ENCODE measurements at regions not wholly inside any gene's neighbourhood (a gene's known extent, or its start where the extent isn't known, plus 50 kb on each side); places are given as distances from the start of the nearest gene placed in this dataset.

GRCh38 chr9:93894691-93895079 is 60.5 kb downstream of the BARX1 start:
- POLR2A ChIA-PET (ENCODE audit: low non-redundant PET) = no interaction called here
- intact Hi-C loops (cut with micrococcal nuclease; ENCODE audit: unreplicated experiment) = no loop called here
- TF ChIP-seq, protein P1, sequence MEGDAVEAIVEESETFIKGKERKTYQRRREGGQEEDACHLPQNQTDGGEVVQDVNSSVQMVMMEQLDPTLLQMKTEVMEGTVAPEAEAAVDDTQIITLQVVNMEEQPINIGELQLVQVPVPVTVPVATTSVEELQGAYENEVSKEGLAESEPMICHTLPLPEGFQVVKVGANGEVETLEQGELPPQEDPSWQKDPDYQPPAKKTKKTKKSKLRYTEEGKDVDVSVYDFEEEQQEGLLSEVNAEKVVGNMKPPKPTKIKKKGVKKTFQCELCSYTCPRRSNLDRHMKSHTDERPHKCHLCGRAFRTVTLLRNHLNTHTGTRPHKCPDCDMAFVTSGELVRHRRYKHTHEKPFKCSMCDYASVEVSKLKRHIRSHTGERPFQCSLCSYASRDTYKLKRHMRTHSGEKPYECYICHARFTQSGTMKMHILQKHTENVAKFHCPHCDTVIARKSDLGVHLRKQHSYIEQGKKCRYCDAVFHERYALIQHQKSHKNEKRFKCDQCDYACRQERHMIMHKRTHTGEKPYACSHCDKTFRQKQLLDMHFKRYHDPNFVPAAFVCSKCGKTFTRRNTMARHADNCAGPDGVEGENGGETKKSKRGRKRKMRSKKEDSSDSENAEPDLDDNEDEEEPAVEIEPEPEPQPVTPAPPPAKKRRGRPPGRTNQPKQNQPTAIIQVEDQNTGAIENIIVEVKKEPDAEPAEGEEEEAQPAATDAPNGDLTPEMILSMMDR (conservative IDR thresholded peaks at IDR 0.05; ENCODE audit: low read depth, low read length) = no peak
- TF ChIP-seq EZH2 (IDR thresholded peaks at IDR 0.05; ENCODE audit: borderline replicate concordance, low read depth, low read length, poor library complexity, severe bottlenecking) = no peak
- DNase-seq (ENCODE audit: low spot score) = no peak
- no peaks in the 10 kb centered on the region for H3K36me3 ChIP-seq (ENCODE audit: insufficient read depth, low read length, poor library complexity, severe bottlenecking)
- no peaks in the 10 kb centered on the region for H3K27me3 ChIP-seq (replicated peaks; ENCODE audit: insufficient read depth, low read depth, low read length, poor library complexity)
- H3K4me3 ChIP-seq (ENCODE audit: low read depth, low read length, poor library complexity, severe bottlenecking) = no peak overlapping the region
- no peak overlapping the region for H3K27ac ChIP-seq (ENCODE audit: low read depth, low read length, poor library complexity, severe bottlenecking)
- CTCF ChIA-PET = no interaction called here
- no TSS peak for BruUV-seq (replicated peaks)
- H3K4me1 ChIP-seq (ENCODE audit: insufficient read depth, low read length, poor library complexity, severe bottlenecking) = no peaks in the 10 kb centered on the region
- H3K9me3 ChIP-seq (ENCODE audit: low read depth, low read length, poor library complexity, severe bottlenecking) = peaks cover 19% of the 10 kb centered on the region

- peaks cover 19% of the 10 kb centered on the region for H3K9me3 ChIP-seq (ENCODE audit: low read depth, low read length, poor library complexity, severe bottlenecking)
- H3K27me3 ChIP-seq (replicated peaks; ENCODE audit: insufficient read depth, low read depth, low read length, poor library complexity) = no peaks in the 10 kb centered on the region
- ChIA-PET POLR2A (ENCODE audit: low non-redundant PET) (no interaction called here), CTCF (no interaction called here)
- TF ChIP-seq, protein P1 (conservative IDR thresholded peaks at IDR 0.05; ENCODE audit: low read depth, low read length) = no peak
- TF ChIP-seq EZH2 (IDR thresholded peaks at IDR 0.05; ENCODE audit: borderline replicate concordance, low read depth, low read length, poor library complexity, severe bottlenecking) = no peak
- no peaks in the 10 kb centered on the region for H3K4me1 ChIP-seq (ENCODE audit: insufficient read depth, low read length, poor library complexity, severe bottlenecking)
- no peak for DNase-seq (ENCODE audit: low spot score)
- no peaks in the 10 kb centered on the region for H3K36me3 ChIP-seq (ENCODE audit: insufficient read depth, low read length, poor library complexity, severe bottlenecking)
- no peak overlapping the region for H3K27ac ChIP-seq (ENCODE audit: low read depth, low read length, poor library complexity, severe bottlenecking)
- intact Hi-C loops (cut with micrococcal nuclease; ENCODE audit: unreplicated experiment) = no loop called here
- no peak overlapping the region for H3K4me3 ChIP-seq (ENCODE audit: low read depth, low read length, poor library complexity, severe bottlenecking)
- BruUV-seq (replicated peaks) = no TSS peak
Measured at GRCh38 chr9:93893899-93894690, 61.1 kb downstream of the BARX1 start.

- Histone ChIP-seq H3K4me3 (ENCODE audit: low read depth, low read length, poor library complexity, severe bottlenecking) (no peak overlapping the region), H3K36me3 (ENCODE audit: insufficient read depth, low read length, poor library complexity, severe bottlenecking) (no peaks in the 10 kb centered on the region), H3K27me3 (replicated peaks; ENCODE audit: insufficient read depth, low read depth, low read length, poor library complexity) (no peaks in the 10 kb centered on the region), H3K4me1 (ENCODE audit: insufficient read depth, low read length, poor library complexity, severe bottlenecking) (no peaks in the 10 kb centered on the region), H3K27ac (ENCODE audit: low read depth, low read length, poor library complexity, severe bottlenecking) (no peak overlapping the region), H3K9me3 (ENCODE audit: low read depth, low read length, poor library complexity, severe bottlenecking) (peaks cover 19% of the 10 kb centered on the region)
- TF ChIP-seq, protein P1 (conservative IDR thresholded peaks at IDR 0.05; ENCODE audit: low read depth, low read length) = no peak
- TF ChIP-seq EZH2 (IDR thresholded peaks at IDR 0.05; ENCODE audit: borderline replicate concordance, low read depth, low read length, poor library complexity, severe bottlenecking) = no peak
- CTCF ChIA-PET = no interaction called here
- DNase-seq (ENCODE audit: low spot score) = no peak
- intact Hi-C loops (cut with micrococcal nuclease; ENCODE audit: unreplicated experiment) = no loop called here
- BruUV-seq (replicated peaks) = no TSS peak
- POLR2A ChIA-PET (ENCODE audit: low non-redundant PET) = no interaction called here
Measured at GRCh38 chr9:93893194-93893593, 62.0 kb downstream of the BARX1 start.

All from A673 (cell line).